H1 (cell line): ENCODE measurements at regions not wholly inside any gene's neighbourhood (a gene's known extent, or its start where the extent isn't known, plus 50 kb on each side); places are given as distances from the start of the nearest gene placed in this dataset.

Experiments
- CTCF ChIA-PET: fragments of 300-600 bp; sonication (Branson Sonifier 250); formaldehyde crosslinking; loops from one replicate; lab custom pipeline; 2021; ENCODE audit not compliant: partially characterized antibody; lab: Charles Lee
- POLR2A ChIA-PET: fragments of 300-600 bp; sonication (Branson Sonifier 250); formaldehyde crosslinking; loops from one replicate; lab custom pipeline; 2021; ENCODE audit warnings: inconsistent platforms; ENCODE audit not compliant: partially characterized antibody; lab: Charles Lee
- DNase-seq, 2 experiments: peaks; one replicate each; pipeline versions ENCODE4 v3.0.0 to v3.0.0-alpha.2; 2010 to 2022; ENCODE audit warnings: low spot score in 2 of 2, low read depth in 1 of 2, mixed read lengths in 1 of 2
- FAIRE-seq: peaks from 2 replicates; lab custom pipeline; 2011; peaks lifted over from hg19 to GRCh38; lab: Jason Lieb, UNC
- H2AFZ ChIP-seq: 2 replicates; pipeline ENCODE4 v1.8.1; 2012; ENCODE audit warnings: low read length, inconsistent platforms
- H2AK5ac ChIP-seq: 2 replicates; pipeline ENCODE4 v1.6.1; 2013; ENCODE audit warnings: low read depth, low read length
- H2BK120ac ChIP-seq: replicated peaks from 2 replicates; pipeline ENCODE3; 2013; ENCODE audit warnings: low read depth, low read length, inconsistent platforms
- H2BK12ac ChIP-seq: 2 replicates; pipeline ENCODE4 v1.6.1; 2013; ENCODE audit warnings: low read depth, low read length
- H2BK15ac ChIP-seq: 2 replicates; pipeline ENCODE4 v1.6.1; 2013; ENCODE audit warnings: low read length
- H2BK20ac ChIP-seq: 2 replicates; pipeline ENCODE4 v1.6.1; 2013; ENCODE audit warnings: low read length
- H2BK5ac ChIP-seq: 2 replicates; pipeline ENCODE4 v1.6.1; 2013; ENCODE audit warnings: low read depth, low read length
- H3K14ac ChIP-seq: 2 replicates; pipeline ENCODE4 v1.6.1; 2013; ENCODE audit warnings: inconsistent platforms; ENCODE audit not compliant: insufficient read length
- H3K18ac ChIP-seq: 2 replicates; pipeline ENCODE4 v1.6.1; 2013; ENCODE audit warnings: low read length; ENCODE audit errors: extremely low read depth
- H3K23ac ChIP-seq: 2 replicates; pipeline ENCODE4 v1.6.1; 2013; ENCODE audit warnings: inconsistent platforms; ENCODE audit not compliant: insufficient read length
- H3K23me2 ChIP-seq: 2 replicates; pipeline ENCODE4 v1.6.1; 2013; ENCODE audit warnings: low read depth, low read length
- H3K27ac ChIP-seq: 2 replicates; pipeline ENCODE4 v1.6.1; 2011; ENCODE audit warnings: low read depth, low read length, inconsistent platforms
- H3K27me3 ChIP-seq, 4 experiments: replicated peaks in 1 of 4; 1 replicate in 1 of 4; 2 replicates in 3 of 4; pipeline versions ENCODE4 v1.6.1 to v1.8.1; 2011 to 2013; ENCODE audit warnings: low read length in 3 of 4, mild to moderate bottlenecking in 3 of 4, inconsistent platforms in 2 of 4, mixed read lengths in 2 of 4, moderate library complexity in 1 of 4; ENCODE audit not compliant: control insufficient read depth in 3 of 4, insufficient read depth in 3 of 4; ENCODE audit errors: extremely low read depth in 1 of 4
- H3K36me3 ChIP-seq, 4 experiments: 2 replicates each; pipeline versions ENCODE4 v1.6.1 to v1.8.1; 2011 to 2013; ENCODE audit warnings: mild to moderate bottlenecking in 4 of 4, low read length in 3 of 4, moderate library complexity in 2 of 4, control low read depth in 1 of 4, inconsistent platforms in 1 of 4; ENCODE audit not compliant: insufficient read depth in 4 of 4, control insufficient read depth in 2 of 4
- H3K4ac ChIP-seq: replicated peaks from 2 replicates; pipeline ENCODE3; 2013; ENCODE audit warnings: low read length, low read depth, mixed read lengths, inconsistent platforms; ENCODE audit not compliant: insufficient read length
- H3K4me1 ChIP-seq, 4 experiments: replicated peaks in 1 of 4; 1 replicate in 1 of 4; 2 replicates in 3 of 4; pipeline versions ENCODE4 v1.6.1 to v1.8.1; 2011 to 2013; ENCODE audit warnings: low read length in 3 of 4, inconsistent platforms in 2 of 4, mixed read lengths in 1 of 4; ENCODE audit not compliant: insufficient read depth in 4 of 4, control insufficient read depth in 3 of 4
- H3K4me2 ChIP-seq, 2 experiments: 2 replicates each; pipeline versions ENCODE4 v1.6.1 to v1.8.1; 2011 to 2013; ENCODE audit warnings: low read depth in 2 of 2, low read length in 2 of 2, control low read depth in 1 of 2, inconsistent platforms in 1 of 2, mild to moderate bottlenecking in 1 of 2; ENCODE audit not compliant: insufficient read depth in 1 of 2
- H3K4me3 ChIP-seq, 4 experiments: fragments of 200-600, 300-600 bp in 1 of 4; sonication (generic), shearing (Covaris generic), sonication (Bioruptor Twin) in 1 of 4; 2 replicates each; pipeline versions ENCODE4 v1.5.1 to v1.8.1; 2011 to 2016; ENCODE audit warnings: low read length in 4 of 4, low read depth in 3 of 4, control low read depth in 2 of 4, inconsistent platforms in 2 of 4, mild to moderate bottlenecking in 2 of 4, mixed read lengths in 1 of 4, moderate library complexity in 1 of 4; ENCODE audit not compliant: insufficient read depth in 2 of 4; ENCODE audit errors: extremely low read depth in 1 of 4
- H3K56ac ChIP-seq: replicated peaks from 2 replicates; pipeline ENCODE3; 2013; ENCODE audit warnings: low read depth, mild to moderate bottlenecking, mixed read lengths, low read length, inconsistent platforms; ENCODE audit not compliant: insufficient read length
- H3K79me1 ChIP-seq: 2 replicates; pipeline ENCODE4 v1.6.1; 2013; ENCODE audit warnings: low read depth, low read length, control low read depth
- H3K79me2 ChIP-seq, 2 experiments: 2 replicates each; pipeline versions ENCODE4 v1.6.1 to v1.8.1; 2012 to 2013; ENCODE audit warnings: low read length in 2 of 2, mild to moderate bottlenecking in 2 of 2, inconsistent platforms in 1 of 2; ENCODE audit not compliant: insufficient read depth in 2 of 2, control insufficient read depth in 1 of 2
- H3K9ac ChIP-seq, 4 experiments: replicated peaks in 1 of 4; 1 replicate in 1 of 4; 2 replicates in 3 of 4; pipeline versions ENCODE4 v1.6.1 to v1.8.1; 2011 to 2013; ENCODE audit warnings: low read depth in 3 of 4, low read length in 3 of 4, control low read depth in 2 of 4, mild to moderate bottlenecking in 2 of 4, moderate library complexity in 2 of 4, inconsistent platforms in 1 of 4; ENCODE audit errors: extremely low read depth in 1 of 4
- H3K9me3 ChIP-seq, 2 experiments: 2 replicates each; pipeline versions ENCODE4 v1.6.1 to v1.8.1; 2012 to 2013; ENCODE audit warnings: mild to moderate bottlenecking in 2 of 2, moderate library complexity in 2 of 2, control low read depth in 1 of 2, inconsistent platforms in 1 of 2, low read depth in 1 of 2, low read length in 1 of 2, mixed read lengths in 1 of 2; ENCODE audit not compliant: insufficient read depth in 2 of 2
- H4K20me1 ChIP-seq, 2 experiments: replicated peaks in 1 of 2; 2 replicates each; pipeline versions ENCODE3 to v1.8.1; 2011 to 2013; ENCODE audit warnings: inconsistent platforms in 2 of 2, low read length in 2 of 2, mild to moderate bottlenecking in 1 of 2; ENCODE audit not compliant: insufficient read depth in 2 of 2, control insufficient read depth in 1 of 2
- H4K5ac ChIP-seq: 2 replicates; pipeline ENCODE4 v1.6.1; 2013; ENCODE audit warnings: low read length, low read depth, mixed read lengths, inconsistent platforms; ENCODE audit not compliant: insufficient read length
- H4K8ac ChIP-seq: 2 replicates; pipeline ENCODE4 v1.8.0; 2013; ENCODE audit warnings: mild to moderate bottlenecking, moderate library complexity, low read length, inconsistent platforms; ENCODE audit not compliant: insufficient read depth; ENCODE audit errors: extremely low read depth
- H4K91ac ChIP-seq: replicated peaks from 2 replicates; pipeline ENCODE3; 2013; ENCODE audit warnings: low read length, mixed read lengths, inconsistent platforms; ENCODE audit not compliant: insufficient read length
- EGR1 ChIP-seq: IDR thresholded peaks from 2 replicates; pipeline ENCODE4 v1.6.1; 2011; ENCODE audit warnings: low read depth, low read length, borderline replicate concordance
- EP300 ChIP-seq, 2 experiments: IDR thresholded peaks; 1 replicate in 1 of 2; 2 replicates in 1 of 2; pipeline ENCODE4 v1.6.1; 2011 to 2012; ENCODE audit warnings: low read depth in 2 of 2, low read length in 2 of 2, mild to moderate bottlenecking in 2 of 2, borderline replicate concordance in 1 of 2, inconsistent platforms in 1 of 2, moderate library complexity in 1 of 2
- EZH2 ChIP-seq: fragments of 200-600 bp; sonication (generic); IDR thresholded peaks from 2 replicates; pipeline ENCODE4 v1.7.1; 2012; ENCODE audit warnings: low read depth, mild to moderate bottlenecking, moderate library complexity, low read length, inconsistent platforms; ENCODE audit not compliant: severe bottlenecking
- WGBS, 2 experiments: shearing (Covaris generic) in 1 of 2; methylation state at CpG; one replicate each; pipeline versions ENCODE4 v1.1.6 to v1.1.7; 2013 to 2015; ENCODE audit warnings: low lambda C conversion rate in 2 of 2, mixed read lengths in 2 of 2, inconsistent platforms in 1 of 2, low coverage in 1 of 2, missing lambda C conversion rate in 1 of 2; ENCODE audit not compliant: insufficient replicate concordance in 2 of 2, insufficient coverage in 1 of 2, insufficient read length in 1 of 2; ENCODE audit errors: extremely low coverage in 1 of 2, missing lambda C conversion rate in 1 of 2; 5-methylcytosine and 5-hydroxymethylcytosine counted together
- TF ChIP-seq, protein P1 (sequence below): IDR thresholded peaks from 2 replicates; pipeline ENCODE4 v1.6.1; 2012; ENCODE audit warnings: inconsistent platforms

DNA sequence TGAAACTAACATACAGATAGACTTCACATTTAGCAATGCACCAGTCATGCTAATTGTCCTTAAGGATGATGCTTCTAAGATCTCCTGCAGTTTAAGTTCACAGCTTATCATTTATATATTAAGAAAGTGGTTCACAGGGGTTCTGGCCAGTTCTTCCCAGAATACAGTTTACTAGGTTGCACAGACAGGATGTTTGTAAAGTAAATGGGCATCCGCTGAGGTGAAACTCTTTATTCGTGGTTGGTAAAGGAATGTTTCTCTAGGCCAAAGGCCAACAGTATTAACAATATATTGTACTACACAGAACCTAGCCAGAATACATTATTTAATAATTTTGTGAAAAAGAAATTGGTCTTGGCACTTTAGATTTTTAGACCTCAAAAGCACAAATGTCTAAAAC lies 1427.3 kb downstream of the CDH8 start:
- H3K18ac ChIP-seq = no peak overlapping the region
- H4K91ac ChIP-seq = no peak overlapping the region
- H2AK5ac ChIP-seq = no peak overlapping the region
- no peak overlapping the region for H3K27ac ChIP-seq
- no peak overlapping the region for H2BK12ac ChIP-seq
- no peak overlapping the region for H3K23ac ChIP-seq
- no peak overlapping the region for H2BK5ac ChIP-seq
- FAIRE-seq = no peak
- no peak overlapping the region for H3K4ac ChIP-seq
- no peak overlapping the region for H2BK15ac ChIP-seq
- ChIA-PET CTCF (interaction anchor here (0.9 kb wide), 1 partner anchor 298 kb away, joined by 3 read pairs; no protein-coding TSS in a partner anchor), POLR2A (no interaction called here)
- no peak overlapping the region for H3K4me2 ChIP-seq
- no peaks in the 10 kb centered on the region for H3K9me3 ChIP-seq
- no peak for DNase-seq
- H3K36me3 ChIP-seq = no peaks in the 10 kb centered on the region
- H2AFZ ChIP-seq = no peak overlapping the region
- no peaks in the 10 kb centered on the region for H3K23me2 ChIP-seq
- no peak overlapping the region for H4K5ac ChIP-seq
- TF ChIP-seq EZH2 (no peak), EGR1 (no peak), EP300 (IDR thresholded peaks at IDR 0.05; ENCODE audit: borderline replicate concordance in 1 of 2, low read depth in 2 of 2, low read length in 2 of 2) (no peak)
- TF ChIP-seq, protein P1, sequence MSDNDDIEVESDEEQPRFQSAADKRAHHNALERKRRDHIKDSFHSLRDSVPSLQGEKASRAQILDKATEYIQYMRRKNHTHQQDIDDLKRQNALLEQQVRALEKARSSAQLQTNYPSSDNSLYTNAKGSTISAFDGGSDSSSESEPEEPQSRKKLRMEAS = no peak
- 100% methylated on average over 2 of the region's 2 CpGs; no CpG with 5 or more reads in 1 of the 2 experiments for WGBS, 2 experiments
- no peak overlapping the region for H2BK120ac ChIP-seq
- H3K4me1 ChIP-seq = no peaks in the 10 kb centered on the region
- no peak overlapping the region for H2BK20ac ChIP-seq
- H3K56ac ChIP-seq = no peak overlapping the region
- no peak overlapping the region for H3K4me3 ChIP-seq
- no peak overlapping the region for H3K14ac ChIP-seq
- H3K9ac ChIP-seq = no peak overlapping the region
- no peaks in the 10 kb centered on the region for H3K79me1 ChIP-seq
- H3K27me3 ChIP-seq = no peaks in the 10 kb centered on the region
- H4K8ac ChIP-seq = no peak overlapping the region
- H3K79me2 ChIP-seq = no peaks in the 10 kb centered on the region
- H4K20me1 ChIP-seq = no peaks in the 10 kb centered on the region
